Vagina (tissue), 2 donors: ENCODE measurements at regions not wholly inside any gene's neighbourhood (a gene's known extent, or its start where the extent isn't known, plus 50 kb on each side); places are given as distances from the start of the nearest gene placed in this dataset.

ENCODE experiments used
- DNase-seq, 2 donors: peaks; one replicate each; pipeline ENCODE4 v3.0.0-alpha.2; 2017; ENCODE audit errors: extremely low spot score in 2 of 2
- H3K27ac ChIP-seq: fragments of 200-600 bp; sonication (generic); one replicate; pipeline ENCODE4 v1.5.1; 2019
- H3K27me3 ChIP-seq: fragments of 200-600 bp; sonication (generic); one replicate; pipeline ENCODE4 v1.5.1; 2019
- H3K36me3 ChIP-seq, 2 donors: fragments of 200-600 bp; sonication (generic); one replicate each; pipeline ENCODE4 v1.5.1; 2017 to 2019
- H3K4me1 ChIP-seq: fragments of 200-600 bp; sonication (generic); one replicate; pipeline ENCODE4 v1.5.1; 2019
- H3K4me3 ChIP-seq, 2 donors: fragments of 200-600 bp; sonication (generic); 1 replicate in 1 of 2; 2 replicates in 1 of 2; pipeline ENCODE4 v1.5.1; 2016 to 2019
- H3K9me3 ChIP-seq: fragments of 200-600 bp; sonication (generic); one replicate; pipeline ENCODE4 v1.5.1; 2019
- CTCF ChIP-seq, 3 experiments: fragments of 450-650 bp in 2 of 3; fragments of 200-600 bp in 1 of 3; sonication (generic) in 1 of 3; IDR thresholded peaks; one replicate each; pipeline ENCODE4 v1.5.1; 2017 to 2019; ENCODE audit warnings: antibody characterized with exemption in 3 of 3, mild to moderate bottlenecking in 2 of 3, moderate library complexity in 2 of 3
- POLR2A ChIP-seq, 2 donors: fragments of 450-650 bp; IDR thresholded peaks; one replicate each; pipeline ENCODE4 v1.6.1; 2017; ENCODE audit warnings: antibody characterized with exemption in 2 of 2, mild to moderate bottlenecking in 2 of 2, moderate library complexity in 2 of 2
- POLR2AphosphoS5 ChIP-seq, 2 donors: sonication (generic); formaldehyde crosslinking; IDR thresholded peaks; one replicate each; pipeline ENCODE4 v1.9.0; 2017; ENCODE audit warnings: antibody characterized with exemption in 2 of 2, mild to moderate bottlenecking in 2 of 2, low read depth in 1 of 2; ENCODE audit not compliant: insufficient read depth in 1 of 2
- intact Hi-C: fragments of 100-400 bp; cut with DNase I; formaldehyde crosslinking; loops from one replicate; pipeline ENCODE4 v1.15.1; 2023

- DNase-seq, result no peak
- H3K4me1 ChIP-seq, result peaks cover 20% of the 10 kb centered on the region
- no peak for TF ChIP-seq POLR2A (IDR thresholded peaks at IDR 0.05)
- no peak for TF ChIP-seq POLR2AphosphoS5 (IDR thresholded peaks at IDR 0.05; ENCODE audit: insufficient read depth in 1 of 2, low read depth in 1 of 2)
- no peak for TF ChIP-seq CTCF (IDR thresholded peaks at IDR 0.05)
- H3K36me3 ChIP-seq, result no peaks in the 10 kb centered on the region
- intact Hi-C loops, result no loop called here
- H3K27ac ChIP-seq, result peak overlapping the region; percentile 0
- no peaks in the 10 kb centered on the region for H3K27me3 ChIP-seq
- no peaks in the 10 kb centered on the region for H3K9me3 ChIP-seq
- H3K4me3 ChIP-seq, result no peak overlapping the region
These were observed 697.2 kb upstream of the CITED2 start for GRCh38 chr6:140071601-140072062.

- H3K4me1 ChIP-seq, result peaks cover 20% of the 10 kb centered on the region
- H3K4me3 ChIP-seq, result no peak overlapping the region
- TF ChIP-seq POLR2A (IDR thresholded peaks at IDR 0.05) (no peak), CTCF (IDR thresholded peaks at IDR 0.05) (no peak), POLR2AphosphoS5 (IDR thresholded peaks at IDR 0.05; ENCODE audit: insufficient read depth in 1 of 2, low read depth in 1 of 2) (no peak)
- H3K36me3 ChIP-seq, result no peaks in the 10 kb centered on the region
- peak overlapping the region; percentile 10 for H3K27ac ChIP-seq
- intact Hi-C loops, result no loop called here
- no peaks in the 10 kb centered on the region for H3K9me3 ChIP-seq
- H3K27me3 ChIP-seq, result no peaks in the 10 kb centered on the region
- DNase-seq, result no peak
These were observed 696.5 kb upstream of the CITED2 start for GRCh38 chr6:140070846-140071473.

- Histone ChIP-seq H3K36me3 (no peaks in the 10 kb centered on the region), H3K9me3 (no peaks in the 10 kb centered on the region), H3K27me3 (no peaks in the 10 kb centered on the region), H3K4me1 (peaks cover 20% of the 10 kb centered on the region), H3K27ac (no peak overlapping the region), H3K4me3 (no peak overlapping the region)
- TF ChIP-seq POLR2AphosphoS5 (IDR thresholded peaks at IDR 0.05; ENCODE audit: insufficient read depth in 1 of 2, low read depth in 1 of 2) (no peak), CTCF (IDR thresholded peaks at IDR 0.05) (no peak), POLR2A (IDR thresholded peaks at IDR 0.05) (no peak)
- DNase-seq, result no peak
- intact Hi-C loops, result no loop called here
These were observed 695.1 kb upstream of the CITED2 start for GRCh38 chr6:140069576-140069975.

GRCh38 chr6:140068801-140069200 is 694.4 kb upstream of the CITED2 start:
- no peak for DNase-seq
- H3K4me1 ChIP-seq, result peaks cover 20% of the 10 kb centered on the region
- H3K27me3 ChIP-seq, result no peaks in the 10 kb centered on the region
- H3K27ac ChIP-seq, result no peak overlapping the region
- no peak overlapping the region for H3K4me3 ChIP-seq
- no peaks in the 10 kb centered on the region for H3K36me3 ChIP-seq
- intact Hi-C loops, result no loop called here
- H3K9me3 ChIP-seq, result no peaks in the 10 kb centered on the region
- TF ChIP-seq POLR2A (IDR thresholded peaks at IDR 0.05) (no peak), CTCF (IDR thresholded peaks at IDR 0.05) (no peak), POLR2AphosphoS5 (IDR thresholded peaks at IDR 0.05; ENCODE audit: insufficient read depth in 1 of 2, low read depth in 1 of 2) (no peak)

GRCh38 chr6:140064366-140064765 is 689.9 kb upstream of the CITED2 start:
- no peak overlapping the region for H3K27ac ChIP-seq
- intact Hi-C loops, result no loop called here

More at GRCh38 chr6:140064366-140064765, 689.9 kb upstream of the CITED2 start:
- Histone ChIP-seq H3K4me1 (peaks cover 17% of the 10 kb centered on the region), H3K36me3 (no peaks in the 10 kb centered on the region), H3K9me3 (no peaks in the 10 kb centered on the region), H3K27me3 (no peaks in the 10 kb centered on the region), H3K4me3 (no peak overlapping the region)
- DNase-seq, result no peak
- TF ChIP-seq CTCF (IDR thresholded peaks at IDR 0.05), result no peak
- no peak for TF ChIP-seq POLR2A (IDR thresholded peaks at IDR 0.05)
- no peak for TF ChIP-seq POLR2AphosphoS5 (IDR thresholded peaks at IDR 0.05; ENCODE audit: insufficient read depth in 1 of 2, low read depth in 1 of 2)
